ENCODE measurements at regions not wholly inside any gene's neighbourhood (a gene's known extent, or its start where the extent isn't known, plus 50 kb on each side); places are given as distances from the start of the nearest gene placed in this dataset.

GRCh38 chr18:56062931-56063330, 474.9 kb upstream of the TCF4 start:
- H3K4me1 ChIP-seq (ENCODE audit: control insufficient read depth, insufficient read depth, low read length), result no peaks in the 10 kb centered on the region
- in situ Hi-C loops (cut with HindIII; ENCODE audit: low pct_unique_long_range_greater_than_20kb, low sequenced_read_pairs) (no loop called here), intact Hi-C loops (cut with micrococcal nuclease; ENCODE audit: unreplicated experiment) (no loop called here)
- CTCF ChIA-PET, result no interaction called here
- H3K27me3 ChIP-seq (ENCODE audit: control insufficient read depth, insufficient read depth, low read length), result no peaks in the 10 kb centered on the region
- no peak for ATAC-seq
- H3K4me3 ChIP-seq (ENCODE audit: low read depth in 2 of 2, low read length in 2 of 2), result no peak overlapping the region
- H3K9me3 ChIP-seq (ENCODE audit: control insufficient read depth, insufficient read depth, low read depth, low read length), result no peaks in the 10 kb centered on the region
- no TSS peak for BruUV-seq (replicated peaks)
- no peaks in the 10 kb centered on the region for H3K36me3 ChIP-seq (ENCODE audit: control insufficient read depth, insufficient read depth, low read length)
- POLR2A ChIA-PET, result no interaction called here
- no peak for DNase-seq (ENCODE audit: low read depth, low spot score)
- H3K27ac ChIP-seq (ENCODE audit: low read length), result no peak overlapping the region
- TF ChIP-seq CTCF (IDR thresholded peaks at IDR 0.05) (no peak), TCF7L2 (IDR thresholded peaks at IDR 0.05; ENCODE audit: low read depth, low read length) (no peak), POLR2AphosphoS5 (IDR thresholded peaks at IDR 0.05; ENCODE audit: low read depth, low read length) (no peak), SIN3A (IDR thresholded peaks at IDR 0.05; ENCODE audit: borderline replicate concordance, insufficient read depth, low read depth, low read length) (no peak)
- TF ChIP-seq, protein P1, sequence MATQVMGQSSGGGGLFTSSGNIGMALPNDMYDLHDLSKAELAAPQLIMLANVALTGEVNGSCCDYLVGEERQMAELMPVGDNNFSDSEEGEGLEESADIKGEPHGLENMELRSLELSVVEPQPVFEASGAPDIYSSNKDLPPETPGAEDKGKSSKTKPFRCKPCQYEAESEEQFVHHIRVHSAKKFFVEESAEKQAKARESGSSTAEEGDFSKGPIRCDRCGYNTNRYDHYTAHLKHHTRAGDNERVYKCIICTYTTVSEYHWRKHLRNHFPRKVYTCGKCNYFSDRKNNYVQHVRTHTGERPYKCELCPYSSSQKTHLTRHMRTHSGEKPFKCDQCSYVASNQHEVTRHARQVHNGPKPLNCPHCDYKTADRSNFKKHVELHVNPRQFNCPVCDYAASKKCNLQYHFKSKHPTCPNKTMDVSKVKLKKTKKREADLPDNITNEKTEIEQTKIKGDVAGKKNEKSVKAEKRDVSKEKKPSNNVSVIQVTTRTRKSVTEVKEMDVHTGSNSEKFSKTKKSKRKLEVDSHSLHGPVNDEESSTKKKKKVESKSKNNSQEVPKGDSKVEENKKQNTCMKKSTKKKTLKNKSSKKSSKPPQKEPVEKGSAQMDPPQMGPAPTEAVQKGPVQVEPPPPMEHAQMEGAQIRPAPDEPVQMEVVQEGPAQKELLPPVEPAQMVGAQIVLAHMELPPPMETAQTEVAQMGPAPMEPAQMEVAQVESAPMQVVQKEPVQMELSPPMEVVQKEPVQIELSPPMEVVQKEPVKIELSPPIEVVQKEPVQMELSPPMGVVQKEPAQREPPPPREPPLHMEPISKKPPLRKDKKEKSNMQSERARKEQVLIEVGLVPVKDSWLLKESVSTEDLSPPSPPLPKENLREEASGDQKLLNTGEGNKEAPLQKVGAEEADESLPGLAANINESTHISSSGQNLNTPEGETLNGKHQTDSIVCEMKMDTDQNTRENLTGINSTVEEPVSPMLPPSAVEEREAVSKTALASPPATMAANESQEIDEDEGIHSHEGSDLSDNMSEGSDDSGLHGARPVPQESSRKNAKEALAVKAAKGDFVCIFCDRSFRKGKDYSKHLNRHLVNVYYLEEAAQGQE (IDR thresholded peaks at IDR 0.05; ENCODE audit: insufficient read depth in 1 of 2, low read depth in 2 of 2, low read length in 1 of 2), result no peak

- intact Hi-C loops (cut with micrococcal nuclease; ENCODE audit: unreplicated experiment) (no loop called here), in situ Hi-C loops (cut with HindIII; ENCODE audit: low pct_unique_long_range_greater_than_20kb, low sequenced_read_pairs) (no loop called here)
- no peaks in the 10 kb centered on the region for H3K9me3 ChIP-seq (ENCODE audit: control insufficient read depth, insufficient read depth, low read depth, low read length)
- TF ChIP-seq CTCF (IDR thresholded peaks at IDR 0.05), result no peak
- no peak for TF ChIP-seq POLR2AphosphoS5 (IDR thresholded peaks at IDR 0.05; ENCODE audit: low read depth, low read length)
- TF ChIP-seq SIN3A (IDR thresholded peaks at IDR 0.05; ENCODE audit: borderline replicate concordance, insufficient read depth, low read depth, low read length), result no peak
- no peak for TF ChIP-seq TCF7L2 (IDR thresholded peaks at IDR 0.05; ENCODE audit: low read depth, low read length)
- TF ChIP-seq, protein P1 (IDR thresholded peaks at IDR 0.05; ENCODE audit: insufficient read depth in 1 of 2, low read depth in 2 of 2, low read length in 1 of 2), result no peak
- CTCF ChIA-PET, result no interaction called here
- no TSS peak for BruUV-seq (replicated peaks)
- no peak overlapping the region for H3K4me3 ChIP-seq (ENCODE audit: low read depth in 2 of 2, low read length in 2 of 2)
- ATAC-seq (no peak), DNase-seq (ENCODE audit: low read depth, low spot score) (no peak)
- POLR2A ChIA-PET, result no interaction called here
- no peak overlapping the region for H3K27ac ChIP-seq (ENCODE audit: low read length)
- H3K36me3 ChIP-seq (ENCODE audit: control insufficient read depth, insufficient read depth, low read length), result no peaks in the 10 kb centered on the region
- H3K4me1 ChIP-seq (ENCODE audit: control insufficient read depth, insufficient read depth, low read length), result no peaks in the 10 kb centered on the region
- H3K27me3 ChIP-seq (ENCODE audit: control insufficient read depth, insufficient read depth, low read length), result no peaks in the 10 kb centered on the region
These were observed 473.1 kb upstream of the TCF4 start for GRCh38 chr18:56060967-56061541.

Measured in Panc1 (cell line).